GM18505 (cell line): ENCODE measurements at regions not wholly inside any gene's neighbourhood (a gene's known extent, or its start where the extent isn't known, plus 50 kb on each side); places are given as distances from the start of the nearest gene placed in this dataset.
"Not testable (repeated sequence)": the region's sequence is repeated elsewhere in the genome, so short reads cannot be mapped to it uniquely, and the experiment has no call there.

Experiments used
- ATAC-seq: cut with Tn5 transposase; IDR thresholded peaks from one replicate; pipeline ENCODE4 v1.9.1; 2021; ENCODE audit not compliant: unreplicated experiment
- POLR2A ChIP-seq: IDR thresholded peaks from 4 replicates; pipeline ENCODE4 v1.6.1; 2011; ENCODE audit warnings: borderline replicate concordance; ENCODE audit not compliant: insufficient read depth, insufficient read length; ENCODE audit errors: extremely low read depth

DNA sequence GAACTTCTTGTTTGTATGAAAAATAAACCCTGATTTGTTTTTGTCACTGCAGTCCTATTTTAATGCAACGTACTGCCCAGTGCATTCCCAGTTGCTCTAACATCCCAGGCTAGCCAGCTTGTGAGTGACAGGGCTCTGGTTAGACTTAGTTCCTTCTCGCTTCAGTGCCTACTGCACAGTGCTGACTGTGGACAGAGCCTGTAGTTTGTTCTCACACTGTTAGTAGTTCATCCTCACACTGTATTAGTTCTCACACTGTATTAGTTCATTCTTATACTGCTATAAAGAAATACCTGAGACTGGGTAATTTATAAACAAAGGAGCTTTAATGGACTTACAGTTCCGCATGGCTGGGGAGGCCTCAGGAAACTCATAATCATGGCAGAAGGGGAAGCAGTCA is 116.6 kb upstream of the SALL1 start:
- ATAC-seq, result no peak
- no peak for TF ChIP-seq POLR2A

DNA sequence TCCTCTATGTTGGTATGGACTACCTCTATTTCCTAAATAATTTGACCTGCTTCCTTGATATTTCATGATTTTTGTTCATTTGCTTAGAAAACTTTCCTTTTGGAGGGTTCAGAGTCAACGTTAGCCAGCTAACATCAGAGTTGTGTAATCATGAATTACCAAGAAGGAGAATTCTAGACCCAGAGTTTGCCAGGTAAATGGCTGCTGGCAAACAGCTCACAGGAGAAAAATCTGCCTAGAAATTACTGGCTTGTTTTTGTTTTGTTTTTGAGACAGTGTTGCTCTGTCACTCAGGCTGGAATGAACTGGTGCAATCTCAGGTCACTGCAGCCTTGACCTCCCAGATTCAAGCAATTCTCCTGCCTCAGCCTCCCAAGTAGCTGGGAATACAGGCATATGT is 111.4 kb upstream of the SALL1 start:
- no peak for TF ChIP-seq POLR2A
- no peak for ATAC-seq

DNA sequence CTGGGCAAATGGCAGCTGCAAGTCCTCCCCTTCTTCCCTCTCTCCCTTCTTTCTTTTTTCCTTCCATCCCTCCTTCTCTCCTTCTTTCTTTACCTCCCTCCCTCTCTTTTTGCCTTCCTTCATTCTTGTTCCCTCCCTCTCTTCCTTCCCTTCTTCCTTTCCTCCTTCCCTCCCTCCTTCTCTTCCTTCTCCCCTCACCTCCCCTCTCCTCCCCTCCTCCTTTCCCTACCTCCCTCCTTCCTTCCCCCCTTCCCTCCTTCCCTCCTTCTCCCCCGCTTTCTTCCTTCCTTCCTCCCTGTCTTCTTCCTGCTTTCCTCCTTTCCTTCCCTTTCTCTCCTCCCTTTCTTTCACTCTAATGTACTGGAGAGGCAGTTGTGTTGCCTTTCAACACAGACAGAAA is 110.8 kb upstream of the SALL1 start:
- ATAC-seq, result no peak
- no peak for TF ChIP-seq POLR2A

DNA sequence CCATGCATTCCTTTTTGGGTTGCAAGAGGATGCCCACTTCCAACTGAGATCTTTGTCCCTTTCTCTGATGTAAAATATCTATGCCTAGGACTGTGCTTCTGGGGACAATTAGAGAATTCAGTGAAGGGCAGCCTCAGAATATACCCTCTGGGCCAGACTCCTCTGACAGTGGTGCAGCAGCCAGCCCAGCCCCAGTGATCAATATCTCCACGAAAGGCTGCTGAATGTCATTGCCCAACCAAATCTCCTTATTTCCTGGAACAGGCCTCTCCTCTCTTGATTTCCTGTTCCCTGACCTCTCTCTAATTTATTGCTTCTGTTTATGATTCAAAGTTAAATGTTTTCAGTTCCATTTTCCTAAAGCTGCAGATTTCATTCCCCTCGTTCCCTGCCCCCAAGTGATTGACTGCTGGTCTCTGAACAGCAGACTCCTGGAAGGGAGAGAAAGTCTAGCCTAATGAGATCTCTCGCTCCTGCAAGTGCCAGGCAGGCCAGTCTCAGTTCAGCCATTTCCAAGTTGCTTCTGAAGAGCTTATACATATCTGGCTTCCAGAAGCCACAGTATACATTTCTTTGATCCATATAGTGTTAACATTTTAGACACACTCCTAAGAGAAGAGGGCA is 104.4 kb upstream of the SALL1 start:
- no peak for ATAC-seq
- no peak for TF ChIP-seq POLR2A

DNA sequence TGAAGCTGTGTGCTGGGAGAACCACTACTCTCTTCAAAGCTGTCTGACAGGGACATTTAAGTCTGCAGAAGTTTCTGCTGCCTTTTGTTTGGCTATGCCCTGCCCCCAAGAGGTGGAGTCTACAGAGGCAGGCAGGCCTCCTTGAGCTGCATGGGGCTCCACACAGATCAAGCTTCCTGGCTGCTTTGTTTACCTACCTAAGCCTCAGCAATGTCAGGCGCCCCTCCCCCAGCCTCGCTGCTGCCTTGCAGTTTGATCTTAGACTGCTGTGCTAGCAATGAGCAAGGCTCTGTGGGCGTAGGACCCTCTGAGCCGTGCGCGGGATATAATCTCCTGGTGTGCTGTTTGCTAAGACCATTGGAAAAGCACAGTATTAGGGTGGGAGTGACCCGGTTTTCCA is 103.3 kb upstream of the SALL1 start:
- not testable (repeated sequence) for ATAC-seq

DNA sequence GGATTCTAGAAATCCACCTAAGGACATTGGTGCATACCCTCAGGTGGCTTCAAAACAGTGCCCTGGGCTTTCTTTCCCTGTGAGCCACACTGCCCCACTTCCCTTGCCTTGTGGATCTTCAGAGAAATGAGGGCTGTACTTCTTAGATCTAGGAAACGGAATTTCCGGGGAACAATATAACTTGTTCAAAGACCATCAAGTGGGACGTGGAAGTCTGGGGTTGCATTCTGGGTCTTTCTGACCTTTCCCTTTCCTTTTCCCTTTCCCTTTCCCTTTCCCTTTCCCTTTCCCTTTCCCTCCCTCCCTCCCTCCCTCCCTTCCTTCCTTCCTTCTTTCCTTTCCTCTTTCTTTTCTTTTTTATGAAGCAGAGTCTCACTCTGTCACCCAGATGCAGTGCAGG is 97.1 kb upstream of the SALL1 start:
- no peak for TF ChIP-seq POLR2A
- ATAC-seq, result no peak

DNA sequence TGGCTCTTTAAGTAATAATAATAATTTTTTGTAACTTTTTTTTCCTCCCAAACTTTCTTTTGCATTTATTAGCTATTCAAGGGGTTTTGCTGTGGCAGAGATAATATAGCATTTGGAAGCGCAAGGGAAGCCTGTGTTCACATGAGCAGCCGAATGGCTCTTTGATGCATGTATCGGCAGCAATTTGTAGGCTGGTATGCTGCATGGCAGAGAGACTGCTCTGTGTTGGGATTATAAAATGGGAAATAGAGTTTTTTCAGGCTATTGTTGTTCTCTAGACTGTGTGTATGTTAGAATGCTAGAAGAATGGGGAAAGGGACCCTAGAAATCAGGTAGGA is 94.6 kb upstream of the SALL1 start:
- no peak for TF ChIP-seq POLR2A
- no peak for ATAC-seq

DNA sequence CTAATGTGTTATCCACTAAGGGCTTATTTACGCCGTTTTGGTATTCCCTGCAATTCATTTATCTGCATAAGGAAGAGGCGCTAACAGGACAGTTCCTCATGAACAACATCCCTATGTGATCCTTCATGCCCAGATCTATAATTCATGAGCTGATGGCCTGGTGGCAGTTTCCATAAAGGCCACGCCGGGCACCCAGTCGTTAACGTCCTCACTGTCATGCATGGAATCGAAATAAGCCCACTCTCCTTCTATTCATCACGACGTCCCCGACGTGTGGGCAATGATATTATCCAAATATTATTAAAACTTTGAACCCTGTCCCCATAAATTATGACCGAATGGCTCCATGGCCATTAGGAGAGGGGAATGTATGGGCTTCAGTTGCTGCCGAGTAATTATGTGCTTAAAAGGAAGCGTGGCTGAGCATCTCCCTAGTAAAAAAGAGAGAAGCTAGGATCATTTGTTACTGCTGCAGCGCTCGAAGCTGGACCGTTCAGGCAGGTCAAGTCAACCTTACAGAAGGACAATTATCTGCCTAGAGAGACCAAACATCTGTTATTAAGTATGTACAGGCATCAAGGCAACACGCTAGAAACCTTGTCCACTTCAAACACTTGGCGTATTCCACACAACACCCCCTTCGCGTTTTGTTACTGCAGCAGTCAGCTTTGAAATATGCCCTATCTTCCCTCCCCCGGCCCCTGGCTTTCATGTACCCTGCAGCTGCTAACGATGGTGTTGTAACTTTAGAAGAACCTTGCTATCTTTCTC is 94.0 kb upstream of the SALL1 start:
- TF ChIP-seq POLR2A, result no peak
- ATAC-seq, result no peak

DNA sequence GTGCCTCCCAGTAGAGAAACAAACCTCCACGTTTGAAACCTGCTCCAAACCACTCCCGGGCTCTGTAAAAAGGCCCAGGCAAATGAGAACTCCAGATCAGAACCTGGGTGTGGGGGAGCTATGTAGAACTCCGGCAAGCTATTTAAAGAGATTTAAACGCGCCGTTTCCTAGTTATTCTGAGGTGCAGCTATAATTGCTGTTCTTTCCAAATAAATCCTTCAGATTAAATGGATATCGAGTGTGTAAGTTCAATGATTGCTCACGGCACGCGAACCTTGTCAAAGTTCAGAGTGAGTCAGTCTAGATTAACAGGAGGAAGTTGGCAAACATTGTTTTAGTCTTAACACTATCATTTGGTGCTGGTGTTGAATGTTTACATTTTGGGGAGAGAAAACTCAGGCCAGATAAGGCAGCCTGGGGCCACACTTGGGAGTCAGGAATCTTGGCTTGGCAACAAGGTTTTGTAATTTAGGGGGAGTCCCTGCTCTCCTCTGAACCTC is 92.9 kb upstream of the SALL1 start:
- no peak for ATAC-seq
- TF ChIP-seq POLR2A, result no peak

DNA sequence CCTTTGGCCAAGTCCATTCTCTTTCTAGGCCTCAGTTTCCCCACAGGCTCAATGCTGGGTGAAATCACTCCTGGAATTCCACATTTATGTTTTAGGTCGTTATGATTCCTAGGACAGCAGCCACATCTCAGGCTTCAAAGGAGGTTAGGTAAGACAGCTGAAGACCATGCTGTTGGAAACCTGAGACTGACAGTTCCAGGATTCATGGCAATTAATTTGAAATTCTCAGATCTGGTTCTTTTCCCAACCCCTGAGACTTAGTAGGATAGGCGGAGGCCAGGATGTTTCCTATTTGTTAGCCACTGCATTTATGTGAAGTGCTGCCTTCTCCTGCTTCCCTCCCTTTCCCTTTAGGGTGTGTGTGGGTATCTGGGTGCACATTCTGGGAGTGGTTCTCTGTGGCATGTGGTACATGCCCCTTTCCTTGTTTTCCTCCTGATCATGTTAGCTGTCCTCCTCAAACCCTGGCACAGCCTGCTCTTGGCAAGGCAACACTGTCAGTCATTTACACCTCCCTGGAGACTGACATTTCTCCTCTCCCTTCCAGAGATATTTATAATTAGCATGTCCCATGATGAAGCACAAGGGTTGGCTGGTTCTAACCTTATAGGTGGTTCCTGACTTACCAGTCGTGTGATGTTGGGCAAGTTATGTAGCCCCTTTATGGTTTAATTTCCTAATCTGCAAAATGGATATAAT is 91.4 kb upstream of the SALL1 start:
- TF ChIP-seq POLR2A, result no peak
- no peak for ATAC-seq

DNA sequence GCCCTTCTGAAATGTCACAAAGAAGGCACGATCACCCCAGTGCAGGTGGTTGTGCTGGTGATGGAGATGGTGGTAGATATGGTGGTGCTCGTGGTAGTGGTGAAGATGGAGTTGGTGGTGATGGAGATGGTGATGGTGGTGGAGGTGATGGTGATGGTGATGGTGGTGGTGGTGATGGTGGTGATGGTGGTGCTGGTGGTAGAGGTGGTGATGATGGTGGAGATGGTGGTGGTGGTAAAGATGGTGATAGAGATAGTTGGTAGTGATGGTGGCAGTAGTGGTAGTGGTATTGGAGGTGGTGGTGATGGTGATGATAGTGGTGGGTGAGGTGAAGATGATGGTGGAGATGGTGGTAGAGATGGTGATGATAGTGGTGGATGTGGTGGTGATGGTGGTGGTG is 88.1 kb upstream of the SALL1 start:
- no peak for TF ChIP-seq POLR2A
- ATAC-seq, result no peak

DNA sequence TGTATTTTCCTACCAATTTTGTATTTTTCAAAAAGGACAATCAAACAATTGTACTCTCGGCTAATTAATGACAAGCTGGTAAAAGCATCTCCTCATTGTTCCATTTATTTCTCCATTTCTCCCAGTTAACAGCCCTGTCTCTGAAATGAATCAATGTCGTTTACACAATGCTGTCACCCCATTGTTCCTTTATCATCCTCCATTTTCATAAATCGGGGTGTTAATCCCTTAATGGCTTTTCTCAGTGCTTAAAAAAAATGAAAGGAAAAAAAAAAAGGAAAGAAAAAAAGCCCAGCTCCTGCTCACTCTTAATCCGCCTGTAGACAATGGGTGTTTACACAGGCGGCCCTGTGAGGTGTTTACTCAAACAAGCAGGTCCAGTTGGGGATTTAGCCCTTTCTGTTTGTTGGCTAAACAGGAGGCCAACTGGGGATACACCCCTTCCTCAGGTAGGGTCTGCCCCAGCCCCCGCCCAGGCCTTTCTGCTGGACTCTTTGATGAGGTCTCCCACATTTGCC is 86.8 kb upstream of the SALL1 start:
- no peak for ATAC-seq
- TF ChIP-seq POLR2A, result no peak

DNA sequence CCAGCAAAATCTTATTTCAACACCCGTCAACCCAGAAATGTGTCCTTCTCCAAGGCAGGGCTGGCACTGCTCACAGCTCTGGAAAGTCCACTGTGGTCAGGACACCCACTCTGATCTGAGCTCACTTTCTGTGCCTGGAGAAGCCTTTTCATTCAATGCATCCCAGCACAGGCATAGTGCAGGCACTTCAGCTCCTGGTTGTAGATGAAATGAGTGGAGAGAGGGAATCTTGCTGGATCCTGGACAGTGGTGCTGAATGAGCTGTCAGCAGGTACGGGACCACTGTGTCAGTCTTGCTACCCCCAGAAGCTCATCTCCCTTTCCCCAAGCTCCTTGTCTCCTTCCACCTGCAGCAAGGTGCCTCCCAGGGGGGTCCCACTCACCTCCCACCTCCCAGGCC is 86.1 kb upstream of the SALL1 start:
- ATAC-seq, result no peak
- no peak for TF ChIP-seq POLR2A

DNA sequence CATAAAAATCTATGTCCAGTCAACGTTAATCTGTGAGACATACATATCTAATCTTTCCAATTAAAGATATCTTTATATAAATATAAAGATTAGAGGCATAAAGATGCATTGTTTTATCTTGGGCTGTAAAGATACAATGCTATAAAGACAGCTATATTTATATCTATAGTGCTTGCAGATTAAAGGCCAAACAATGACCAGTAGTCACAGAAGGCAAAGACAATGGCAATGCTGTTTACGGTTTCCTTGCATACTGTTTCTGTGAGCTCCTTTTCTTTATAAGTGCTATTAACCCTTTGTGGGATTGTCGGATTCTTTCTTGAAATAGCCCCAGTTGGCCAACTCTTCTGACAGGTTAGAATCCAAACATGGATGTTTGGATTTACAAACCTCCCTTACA is 85.5 kb upstream of the SALL1 start:
- no peak for ATAC-seq
- TF ChIP-seq POLR2A, result no peak

DNA sequence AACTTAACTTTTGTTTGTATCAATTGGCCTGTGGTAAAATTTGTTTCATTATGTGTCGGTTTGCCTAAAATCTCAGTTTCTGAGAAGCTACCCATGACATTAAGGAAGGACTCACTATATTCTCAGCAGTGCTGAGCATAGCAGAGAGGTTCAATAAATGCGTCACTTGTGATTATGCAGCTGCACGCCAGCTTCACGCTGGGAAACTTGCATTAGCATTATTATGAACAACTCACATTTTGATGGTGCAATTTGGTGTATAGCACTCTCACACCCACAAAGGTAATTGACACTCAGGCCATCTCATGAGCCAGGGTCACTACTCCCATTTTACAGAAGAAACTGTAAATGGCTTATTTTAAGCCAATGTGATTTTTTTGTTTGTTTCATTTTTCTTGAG is 80.6 kb upstream of the SALL1 start:
- ATAC-seq, result no peak

DNA sequence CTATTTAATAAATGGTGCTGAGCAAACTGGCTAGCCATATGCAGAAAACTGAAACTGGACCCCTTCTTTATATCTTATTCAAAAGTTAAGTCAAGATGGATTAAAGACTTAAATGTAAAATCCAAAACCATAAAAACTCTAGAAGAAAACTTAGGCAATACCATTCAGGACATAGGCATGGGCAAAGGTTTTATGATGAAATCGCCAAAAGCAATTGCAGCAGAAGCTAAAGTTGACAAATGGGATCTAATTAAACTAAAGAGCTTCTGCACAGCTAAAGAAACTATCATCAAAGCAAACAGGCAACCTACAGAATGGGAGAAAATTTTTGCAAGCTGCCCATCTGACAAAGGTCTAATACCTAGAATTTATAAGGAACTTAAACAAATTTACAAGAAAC is 79.0 kb upstream of the SALL1 start:
- not testable (repeated sequence) for ATAC-seq

More for the DNA sequence above, 80.6 kb upstream of the SALL1 start:
- no peak for TF ChIP-seq POLR2A
